ENCODE measurements at regions not wholly inside any gene's neighbourhood (a gene's known extent, or its start where the extent isn't known, plus 50 kb on each side); places are given as distances from the start of the nearest gene placed in this dataset.
A peak's percentile ranks its signal among the peaks of the same experiment; 100 is the strongest.

DNA sequence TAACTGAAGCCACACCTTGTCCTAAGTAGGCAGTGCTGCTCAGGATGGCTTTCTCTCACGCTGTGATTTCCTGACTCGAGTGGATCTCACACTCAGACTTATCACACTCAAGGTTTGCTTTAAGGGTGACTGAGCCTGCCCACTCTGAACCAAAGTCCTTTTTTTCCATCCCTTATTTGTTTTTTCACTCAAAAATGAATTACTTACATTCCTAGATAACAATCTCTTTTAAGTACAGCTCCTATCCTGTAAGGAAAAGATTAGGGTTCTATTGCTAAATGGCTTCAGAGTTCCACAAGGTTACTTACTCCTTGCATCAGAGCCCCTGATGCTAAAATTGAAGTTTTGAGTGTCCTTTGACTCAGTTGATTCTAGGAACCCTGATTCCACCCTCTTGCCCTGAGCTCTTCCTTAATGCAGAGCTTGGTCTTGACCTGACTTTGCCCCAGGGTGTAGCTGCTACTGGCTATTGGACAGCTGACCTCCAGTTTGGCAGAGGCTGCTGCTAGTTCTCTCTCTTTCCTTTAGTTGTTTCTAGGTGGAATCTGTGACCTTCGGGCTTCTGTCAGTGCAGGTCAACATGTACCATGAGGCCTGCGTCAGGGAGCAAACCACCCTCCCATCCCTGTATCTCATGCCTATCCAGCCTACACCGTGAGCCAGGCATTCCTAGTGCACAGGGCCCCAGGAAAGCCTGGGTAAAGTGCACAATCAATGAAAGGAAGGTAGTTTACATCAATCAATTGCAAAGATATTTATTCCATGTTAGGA lies 80.1 kb upstream of the CD55 start:
- no peak overlapping the region for H3K4me3 ChIP-seq (ENCODE audit: severe bottlenecking)
- no peaks in the 10 kb centered on the region for H3K9me3 ChIP-seq (ENCODE audit: severe bottlenecking)
- H3K27ac ChIP-seq (ENCODE audit: poor library complexity, severe bottlenecking) = peak overlapping the region; percentile 90
- DNase-seq (ENCODE audit: low spot score) = no peak
- peaks cover 20% of the 10 kb centered on the region for H3K4me1 ChIP-seq (ENCODE audit: insufficient read depth, poor library complexity, severe bottlenecking)
- no peaks in the 10 kb centered on the region for H3K36me3 ChIP-seq (ENCODE audit: low read depth)
- TF ChIP-seq, protein P1, sequence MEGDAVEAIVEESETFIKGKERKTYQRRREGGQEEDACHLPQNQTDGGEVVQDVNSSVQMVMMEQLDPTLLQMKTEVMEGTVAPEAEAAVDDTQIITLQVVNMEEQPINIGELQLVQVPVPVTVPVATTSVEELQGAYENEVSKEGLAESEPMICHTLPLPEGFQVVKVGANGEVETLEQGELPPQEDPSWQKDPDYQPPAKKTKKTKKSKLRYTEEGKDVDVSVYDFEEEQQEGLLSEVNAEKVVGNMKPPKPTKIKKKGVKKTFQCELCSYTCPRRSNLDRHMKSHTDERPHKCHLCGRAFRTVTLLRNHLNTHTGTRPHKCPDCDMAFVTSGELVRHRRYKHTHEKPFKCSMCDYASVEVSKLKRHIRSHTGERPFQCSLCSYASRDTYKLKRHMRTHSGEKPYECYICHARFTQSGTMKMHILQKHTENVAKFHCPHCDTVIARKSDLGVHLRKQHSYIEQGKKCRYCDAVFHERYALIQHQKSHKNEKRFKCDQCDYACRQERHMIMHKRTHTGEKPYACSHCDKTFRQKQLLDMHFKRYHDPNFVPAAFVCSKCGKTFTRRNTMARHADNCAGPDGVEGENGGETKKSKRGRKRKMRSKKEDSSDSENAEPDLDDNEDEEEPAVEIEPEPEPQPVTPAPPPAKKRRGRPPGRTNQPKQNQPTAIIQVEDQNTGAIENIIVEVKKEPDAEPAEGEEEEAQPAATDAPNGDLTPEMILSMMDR (IDR thresholded peaks at IDR 0.05; ENCODE audit: poor library complexity, severe bottlenecking) = no peak
- ATAC-seq (ENCODE audit: low read depth) = peak; percentile 24
- H3K27me3 ChIP-seq (ENCODE audit: insufficient read depth, poor library complexity, severe bottlenecking) = no peaks in the 10 kb centered on the region

DNA sequence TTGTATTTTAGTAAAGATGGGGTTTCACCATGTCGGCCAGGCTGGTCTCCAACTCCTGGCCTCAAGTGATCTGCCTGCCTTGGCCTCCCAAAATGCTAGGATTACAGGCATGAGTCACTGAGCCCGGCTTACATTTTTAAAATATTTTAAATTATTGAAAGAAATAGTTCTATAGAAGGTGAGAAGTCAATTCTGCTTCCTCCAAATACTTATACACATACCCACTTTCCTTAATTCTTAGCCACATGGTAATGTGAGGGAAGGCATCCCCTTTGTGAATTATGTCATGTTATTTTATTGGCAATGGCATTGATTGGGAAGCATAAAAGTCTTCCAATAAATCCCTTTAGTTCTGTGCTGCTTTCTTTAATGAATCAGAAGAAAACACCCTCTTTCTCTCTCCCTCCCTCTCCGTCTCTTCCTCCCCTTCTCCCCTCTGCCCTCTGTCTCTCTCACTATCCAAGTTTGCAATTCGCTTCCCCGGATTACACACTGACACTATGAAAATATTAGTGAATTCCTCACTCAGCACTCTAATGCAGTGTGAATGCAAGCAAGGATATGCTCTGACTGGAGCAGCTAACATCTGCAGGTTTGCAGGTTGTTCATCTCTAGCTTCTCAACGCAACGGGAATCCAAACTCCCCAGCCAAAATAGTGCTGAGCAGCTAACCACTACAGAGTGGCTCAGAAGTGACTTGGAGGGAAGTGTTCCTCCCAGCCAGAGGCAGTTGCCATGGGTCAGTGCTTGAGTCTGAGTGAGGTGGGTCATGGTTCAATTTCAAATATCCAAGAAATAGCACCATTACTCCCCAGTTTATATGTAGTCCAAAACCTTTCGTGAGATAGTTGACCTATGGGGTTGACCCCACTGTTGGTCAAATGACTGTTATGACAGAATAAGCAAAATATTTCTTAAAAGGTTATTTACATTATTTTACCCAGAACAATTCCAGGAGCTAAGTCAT lies 77.8 kb upstream of the CD55 start:
- TF ChIP-seq, protein P1 (IDR thresholded peaks at IDR 0.05; ENCODE audit: poor library complexity, severe bottlenecking) = no peak
- H3K4me1 ChIP-seq (ENCODE audit: insufficient read depth, poor library complexity, severe bottlenecking) = peaks cover 22% of the 10 kb centered on the region
- H3K36me3 ChIP-seq (ENCODE audit: low read depth) = no peaks in the 10 kb centered on the region
- no peak for DNase-seq (ENCODE audit: low spot score)
- no peaks in the 10 kb centered on the region for H3K9me3 ChIP-seq (ENCODE audit: severe bottlenecking)
- no peaks in the 10 kb centered on the region for H3K27me3 ChIP-seq (ENCODE audit: insufficient read depth, poor library complexity, severe bottlenecking)
- H3K4me3 ChIP-seq (ENCODE audit: severe bottlenecking) = no peak overlapping the region
- no peak overlapping the region for H3K27ac ChIP-seq (ENCODE audit: poor library complexity, severe bottlenecking)
- ATAC-seq (ENCODE audit: low read depth) = no peak

DNA sequence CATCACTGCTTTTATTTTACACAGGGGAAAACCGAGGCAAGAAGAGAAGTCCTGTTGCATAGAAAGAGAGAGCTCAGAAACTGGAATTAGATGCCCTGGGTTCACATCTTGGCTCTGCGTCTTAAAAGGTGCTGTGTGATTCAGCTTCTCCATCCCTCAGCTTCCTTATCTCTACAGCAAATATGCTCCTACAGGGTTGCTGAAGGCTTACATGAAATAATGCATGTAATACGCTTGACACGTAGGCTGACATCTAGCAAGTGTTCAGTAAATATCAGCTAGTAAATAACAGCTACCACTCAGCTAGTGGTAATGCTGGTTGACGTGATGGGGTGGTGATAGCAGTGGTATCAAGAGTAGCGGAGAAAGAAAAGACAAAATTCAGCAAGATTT lies 77.1 kb upstream of the CD55 start:
- TF ChIP-seq, protein P1 (IDR thresholded peaks at IDR 0.05; ENCODE audit: poor library complexity, severe bottlenecking) = no peak
- Histone ChIP-seq H3K27me3 (ENCODE audit: insufficient read depth, poor library complexity, severe bottlenecking) (no peaks in the 10 kb centered on the region), H3K36me3 (ENCODE audit: low read depth) (no peaks in the 10 kb centered on the region), H3K9me3 (ENCODE audit: severe bottlenecking) (no peaks in the 10 kb centered on the region), H3K27ac (ENCODE audit: poor library complexity, severe bottlenecking) (no peak overlapping the region), H3K4me3 (ENCODE audit: severe bottlenecking) (no peak overlapping the region), H3K4me1 (ENCODE audit: insufficient read depth, poor library complexity, severe bottlenecking) (peaks cover 25% of the 10 kb centered on the region)
- no peak for DNase-seq (ENCODE audit: low spot score)
- ATAC-seq (ENCODE audit: low read depth) = no peak

DNA sequence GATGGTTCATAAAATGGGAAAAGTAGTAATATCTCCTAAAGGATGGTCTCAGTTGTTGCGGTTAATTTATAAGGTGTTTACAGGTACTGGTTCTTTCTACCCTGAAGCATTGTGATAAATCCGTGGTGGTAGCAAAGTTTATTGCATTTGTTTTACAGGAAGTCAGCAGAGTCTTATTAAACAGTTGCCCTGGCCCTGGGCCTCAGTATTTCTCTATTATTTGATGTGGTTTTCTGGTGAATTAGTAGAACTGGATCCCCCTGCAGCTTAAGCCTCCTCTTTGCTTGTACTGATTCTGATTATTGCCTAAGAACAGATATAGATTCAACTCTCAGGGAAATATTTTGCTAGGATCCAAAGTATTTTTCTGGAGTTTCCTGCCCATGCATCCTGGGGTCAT lies 76.4 kb upstream of the CD55 start:
- H3K27me3 ChIP-seq (ENCODE audit: insufficient read depth, poor library complexity, severe bottlenecking) = no peaks in the 10 kb centered on the region
- no peaks in the 10 kb centered on the region for H3K36me3 ChIP-seq (ENCODE audit: low read depth)
- no peak overlapping the region for H3K27ac ChIP-seq (ENCODE audit: poor library complexity, severe bottlenecking)
- H3K9me3 ChIP-seq (ENCODE audit: severe bottlenecking) = no peaks in the 10 kb centered on the region
- DNase-seq (ENCODE audit: low spot score) (no peak), ATAC-seq (ENCODE audit: low read depth) (no peak)
- no peak overlapping the region for H3K4me3 ChIP-seq (ENCODE audit: severe bottlenecking)
- TF ChIP-seq, protein P1 (IDR thresholded peaks at IDR 0.05; ENCODE audit: poor library complexity, severe bottlenecking) = no peak
- peaks cover 19% of the 10 kb centered on the region for H3K4me1 ChIP-seq (ENCODE audit: insufficient read depth, poor library complexity, severe bottlenecking)

All from RWPE2 (cell line).